ENCODE measurements at regions not wholly inside any gene's neighbourhood (a gene's known extent, or its start where the extent isn't known, plus 50 kb on each side); places are given as distances from the start of the nearest gene placed in this dataset.
A peak's percentile ranks its signal among the peaks of the same experiment; 100 is the strongest.
"Not testable (repeated sequence)": the region's sequence is repeated elsewhere in the genome, so short reads cannot be mapped to it uniquely, and the experiment has no call there.

DNA sequence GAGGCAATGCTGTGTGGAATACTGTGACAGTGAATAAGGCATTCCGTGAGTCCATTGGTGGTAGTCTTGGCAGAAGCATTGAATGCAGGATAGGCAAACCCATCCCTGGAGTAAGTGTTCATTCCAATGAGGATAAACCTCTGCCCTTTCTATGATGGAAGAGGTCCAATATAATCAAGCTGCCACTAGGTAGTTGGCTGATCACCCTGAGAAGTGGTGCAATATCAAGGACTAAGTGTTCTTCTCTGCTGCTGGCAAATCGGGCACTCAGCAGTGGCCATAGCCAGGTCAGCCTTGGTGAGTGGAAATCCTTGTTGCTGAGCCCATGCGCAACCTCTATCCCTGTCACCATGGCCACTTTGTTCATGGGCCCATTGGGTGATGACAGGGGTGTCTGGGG, 70.1 kb downstream of the FBXO4 start:
- H3K4me3 ChIP-seq (replicated peaks in 1 of 2; ENCODE audit: low read depth in 2 of 2, low read length in 2 of 2), result no peak overlapping the region
- no peak for DNase-seq (ENCODE audit: low read depth in 2 of 2)
- TF ChIP-seq, protein P1, sequence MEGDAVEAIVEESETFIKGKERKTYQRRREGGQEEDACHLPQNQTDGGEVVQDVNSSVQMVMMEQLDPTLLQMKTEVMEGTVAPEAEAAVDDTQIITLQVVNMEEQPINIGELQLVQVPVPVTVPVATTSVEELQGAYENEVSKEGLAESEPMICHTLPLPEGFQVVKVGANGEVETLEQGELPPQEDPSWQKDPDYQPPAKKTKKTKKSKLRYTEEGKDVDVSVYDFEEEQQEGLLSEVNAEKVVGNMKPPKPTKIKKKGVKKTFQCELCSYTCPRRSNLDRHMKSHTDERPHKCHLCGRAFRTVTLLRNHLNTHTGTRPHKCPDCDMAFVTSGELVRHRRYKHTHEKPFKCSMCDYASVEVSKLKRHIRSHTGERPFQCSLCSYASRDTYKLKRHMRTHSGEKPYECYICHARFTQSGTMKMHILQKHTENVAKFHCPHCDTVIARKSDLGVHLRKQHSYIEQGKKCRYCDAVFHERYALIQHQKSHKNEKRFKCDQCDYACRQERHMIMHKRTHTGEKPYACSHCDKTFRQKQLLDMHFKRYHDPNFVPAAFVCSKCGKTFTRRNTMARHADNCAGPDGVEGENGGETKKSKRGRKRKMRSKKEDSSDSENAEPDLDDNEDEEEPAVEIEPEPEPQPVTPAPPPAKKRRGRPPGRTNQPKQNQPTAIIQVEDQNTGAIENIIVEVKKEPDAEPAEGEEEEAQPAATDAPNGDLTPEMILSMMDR (IDR thresholded peaks at IDR 0.05; ENCODE audit: low read depth, low read length), result no peak

DNA sequence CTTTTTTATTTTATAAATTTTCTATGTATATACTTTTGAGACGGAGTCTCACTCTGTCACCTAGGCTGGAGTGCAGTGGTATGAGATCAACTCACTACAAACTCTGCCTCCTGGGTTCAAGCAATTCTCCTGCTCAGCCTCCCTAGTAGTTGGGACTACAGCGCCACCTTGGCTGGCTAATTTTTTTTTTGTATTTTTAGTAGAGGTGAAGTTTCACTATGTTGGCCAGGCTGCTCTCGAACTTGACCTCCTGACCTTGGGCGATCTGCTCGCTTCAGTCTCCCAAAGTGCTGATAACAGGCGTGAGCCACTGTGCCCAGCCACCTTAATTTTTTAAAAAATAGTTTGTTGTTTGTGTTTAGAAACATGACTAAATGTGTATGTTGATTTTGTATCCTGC, 76.6 kb downstream of the FBXO4 start:
- no peak overlapping the region for H3K4me3 ChIP-seq (replicated peaks in 1 of 2; ENCODE audit: low read depth in 2 of 2, low read length in 2 of 2)
- TF ChIP-seq, protein P1 (IDR thresholded peaks at IDR 0.05; ENCODE audit: low read depth, low read length), result no peak
- DNase-seq (ENCODE audit: low read depth in 2 of 2), result no peak

DNA sequence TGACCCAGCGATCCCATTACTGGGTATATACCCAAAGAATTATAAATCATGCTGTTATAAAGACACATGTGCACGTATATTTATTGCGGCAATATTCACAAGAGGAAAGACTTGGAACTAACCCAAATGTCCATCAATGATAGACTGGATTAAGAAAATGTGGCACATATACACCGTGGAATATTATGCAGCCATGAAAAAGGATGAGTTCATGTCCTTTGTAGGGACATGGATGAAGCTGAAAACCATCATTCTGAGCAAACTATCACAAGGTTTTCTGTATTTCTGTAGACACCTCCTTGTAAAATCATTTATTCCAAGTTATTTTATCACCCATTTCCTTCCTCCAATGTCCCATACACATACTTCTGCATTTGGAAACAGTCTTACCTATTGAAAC, 78.8 kb downstream of the FBXO4 start:
- not testable (repeated sequence) for H3K4me3 ChIP-seq (replicated peaks in 1 of 2; ENCODE audit: low read depth in 2 of 2, low read length in 2 of 2); DNase-seq (ENCODE audit: low read depth in 2 of 2)

DNA sequence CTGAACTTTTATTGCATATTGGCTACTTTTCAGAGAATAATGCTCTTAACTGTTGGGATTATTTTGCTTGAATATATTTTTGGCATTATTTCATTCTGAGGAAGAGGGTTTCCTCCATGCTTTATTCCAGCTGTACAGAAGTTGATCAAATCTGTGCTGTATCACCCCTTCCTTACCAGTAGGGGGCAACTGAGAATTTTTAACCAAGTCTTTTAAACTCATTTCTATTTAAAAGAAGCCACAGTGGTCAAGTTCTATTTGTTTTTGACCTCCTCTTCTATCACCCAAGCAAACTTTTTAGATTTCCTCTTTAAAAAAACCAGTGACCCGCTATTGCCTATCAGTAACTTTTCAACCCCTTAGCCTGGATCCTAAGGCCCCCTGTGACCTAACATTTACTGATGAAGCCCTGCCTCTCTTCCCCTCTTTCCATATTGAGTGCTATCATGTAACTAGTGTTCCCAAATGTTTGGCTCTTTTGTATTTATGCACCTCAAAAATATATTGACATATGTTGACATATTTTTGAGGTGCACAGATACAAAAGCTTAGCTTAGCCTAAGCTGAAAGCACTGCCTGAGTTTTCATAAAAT, 80.6 kb downstream of the FBXO4 start:
- DNase-seq (ENCODE audit: low read depth in 2 of 2), result peak; percentile 42 to 43
- TF ChIP-seq, protein P1 (IDR thresholded peaks at IDR 0.05; ENCODE audit: low read depth, low read length), result peak; percentile 79
- H3K4me3 ChIP-seq (replicated peaks in 1 of 2; ENCODE audit: low read depth in 2 of 2, low read length in 2 of 2), result no peak overlapping the region

DNA sequence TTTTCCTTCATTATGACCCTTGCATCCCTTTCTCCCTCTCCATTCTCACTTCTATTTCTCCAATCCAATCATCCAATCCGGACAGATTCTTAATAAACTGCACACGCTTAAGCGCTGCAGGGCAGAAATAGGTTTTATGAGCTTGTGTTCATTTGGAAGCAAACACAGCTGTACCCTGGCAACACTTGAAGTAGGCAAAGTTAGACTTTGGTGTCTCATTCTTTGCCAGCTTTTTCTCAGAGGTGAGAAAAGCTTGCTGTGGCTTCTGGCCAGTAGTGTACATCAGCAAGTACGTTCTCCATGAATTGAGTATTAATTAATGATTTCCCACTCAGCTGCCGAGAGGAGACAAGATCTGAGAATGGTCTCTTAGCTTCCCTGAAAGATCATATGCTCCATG, 88.5 kb downstream of the FBXO4 start:
- TF ChIP-seq, protein P1 (IDR thresholded peaks at IDR 0.05; ENCODE audit: low read depth, low read length), result no peak
- H3K4me3 ChIP-seq (replicated peaks in 1 of 2; ENCODE audit: low read depth in 2 of 2, low read length in 2 of 2), result no peak overlapping the region
- DNase-seq (ENCODE audit: low read depth in 2 of 2), result no peak

DNA sequence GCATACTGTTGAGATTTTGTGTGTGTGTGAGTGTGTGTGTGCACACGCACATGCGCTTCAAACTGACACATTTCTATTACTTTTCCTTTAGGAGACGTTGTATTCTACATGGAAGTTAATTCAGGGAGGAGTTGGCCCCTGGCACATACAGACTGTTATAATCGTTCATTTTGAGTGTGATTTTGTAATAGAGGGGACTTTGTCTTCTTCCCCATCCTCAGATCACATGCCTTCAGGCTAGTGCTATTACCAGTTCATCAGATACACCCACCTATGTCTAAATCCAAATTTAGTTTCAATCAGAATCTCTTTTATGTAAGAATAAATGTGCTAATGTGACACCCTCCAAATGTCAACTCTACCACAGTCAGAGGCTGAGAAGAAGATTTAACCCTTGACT, 90.2 kb downstream of the FBXO4 start:
- DNase-seq (ENCODE audit: low read depth in 2 of 2), result no peak
- H3K4me3 ChIP-seq (replicated peaks in 1 of 2; ENCODE audit: low read depth in 2 of 2, low read length in 2 of 2), result no peak overlapping the region
- TF ChIP-seq, protein P1 (IDR thresholded peaks at IDR 0.05; ENCODE audit: low read depth, low read length), result no peak

DNA sequence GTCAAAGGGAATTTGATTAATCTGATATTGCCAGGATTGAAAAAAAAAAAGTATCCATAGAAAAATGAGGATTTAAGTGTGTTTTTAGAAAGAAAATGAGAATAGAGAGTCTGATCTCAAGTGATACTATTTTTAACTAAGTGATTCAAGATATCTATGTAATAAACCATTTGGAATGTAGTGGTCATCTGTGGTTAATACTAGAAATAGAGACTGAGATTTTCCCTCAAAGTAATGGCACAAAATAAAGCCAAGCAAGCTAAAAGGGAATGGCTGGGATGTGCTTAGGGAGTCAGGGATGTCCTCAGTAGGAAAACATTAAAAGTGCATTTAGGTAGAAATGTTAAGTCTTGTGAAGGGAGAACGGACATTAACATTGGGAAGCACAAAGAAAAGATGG, 90.6 kb downstream of the FBXO4 start:
- DNase-seq (ENCODE audit: low read depth in 2 of 2), result peak in 1 of 2 donors; percentile 9
- H3K4me3 ChIP-seq (replicated peaks in 1 of 2; ENCODE audit: low read depth in 2 of 2, low read length in 2 of 2), result no peak overlapping the region
- TF ChIP-seq, protein P1 (IDR thresholded peaks at IDR 0.05; ENCODE audit: low read depth, low read length), result no peak
